ENCODE measurements at regions not wholly inside any gene's neighbourhood (a gene's known extent, or its start where the extent isn't known, plus 50 kb on each side); places are given as distances from the start of the nearest gene placed in this dataset.

DNA sequence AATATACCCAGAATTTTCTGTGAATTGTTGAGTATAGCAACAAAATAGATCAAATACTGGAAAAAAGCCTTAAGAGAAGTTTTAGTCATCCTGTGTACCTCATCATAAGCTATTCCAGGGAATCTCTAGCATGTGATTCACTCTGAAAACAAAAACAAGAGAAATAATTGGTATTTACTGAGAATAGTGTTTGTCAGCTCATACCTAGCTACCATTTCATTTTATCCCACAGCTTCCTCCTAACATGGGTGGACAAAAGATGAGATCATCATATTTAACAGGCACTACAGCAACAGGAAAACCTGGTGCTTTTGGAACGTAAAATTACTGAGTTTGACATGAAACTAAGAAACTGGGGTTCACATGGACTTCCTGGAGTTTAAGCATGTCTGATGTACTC, 753.5 kb upstream of the NECTIN3 start:
- no peaks in the 10 kb centered on the region for H3K9me3 Mint-ChIP-seq
- TF ChIP-seq, protein P1, sequence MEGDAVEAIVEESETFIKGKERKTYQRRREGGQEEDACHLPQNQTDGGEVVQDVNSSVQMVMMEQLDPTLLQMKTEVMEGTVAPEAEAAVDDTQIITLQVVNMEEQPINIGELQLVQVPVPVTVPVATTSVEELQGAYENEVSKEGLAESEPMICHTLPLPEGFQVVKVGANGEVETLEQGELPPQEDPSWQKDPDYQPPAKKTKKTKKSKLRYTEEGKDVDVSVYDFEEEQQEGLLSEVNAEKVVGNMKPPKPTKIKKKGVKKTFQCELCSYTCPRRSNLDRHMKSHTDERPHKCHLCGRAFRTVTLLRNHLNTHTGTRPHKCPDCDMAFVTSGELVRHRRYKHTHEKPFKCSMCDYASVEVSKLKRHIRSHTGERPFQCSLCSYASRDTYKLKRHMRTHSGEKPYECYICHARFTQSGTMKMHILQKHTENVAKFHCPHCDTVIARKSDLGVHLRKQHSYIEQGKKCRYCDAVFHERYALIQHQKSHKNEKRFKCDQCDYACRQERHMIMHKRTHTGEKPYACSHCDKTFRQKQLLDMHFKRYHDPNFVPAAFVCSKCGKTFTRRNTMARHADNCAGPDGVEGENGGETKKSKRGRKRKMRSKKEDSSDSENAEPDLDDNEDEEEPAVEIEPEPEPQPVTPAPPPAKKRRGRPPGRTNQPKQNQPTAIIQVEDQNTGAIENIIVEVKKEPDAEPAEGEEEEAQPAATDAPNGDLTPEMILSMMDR (conservative IDR thresholded peaks at IDR 0.05): no peak
- H4K8ac ChIP-seq (replicated peaks; ENCODE audit: insufficient read length, low read depth, low read length): no peak overlapping the region
- no peak for DNase-seq
- H3K56ac ChIP-seq (ENCODE audit: insufficient read length, low read depth, low read length): no peak overlapping the region
- H2AFZ ChIP-seq (ENCODE audit: low read length): no peak overlapping the region
- H3K27ac Mint-ChIP-seq: no peak overlapping the region
- no peak overlapping the region for H2BK20ac ChIP-seq (ENCODE audit: low read depth, low read length, poor library complexity, severe bottlenecking)
- no CpG with 5 or more reads among the region's 1 CpG for WGBS (ENCODE audit: extremely low coverage, insufficient read length, low lambda C conversion rate)
- no peak overlapping the region for H3K23ac ChIP-seq (ENCODE audit: insufficient read length, low read depth, low read length)
- no peaks in the 10 kb centered on the region for H3K27me3 ChIP-seq (ENCODE audit: insufficient read depth, low read length)
- no peaks in the 10 kb centered on the region for H3K36me3 Mint-ChIP-seq (ENCODE audit: insufficient read depth in 1 of 3, low read depth in 3 of 3)
- no peaks in the 10 kb centered on the region for H3K79me1 ChIP-seq (ENCODE audit: insufficient read depth, low read depth, low read length, poor library complexity, severe bottlenecking)
- H2BK5ac ChIP-seq (ENCODE audit: insufficient read length, low read length): no peak overlapping the region
- H3K4me2 ChIP-seq (ENCODE audit: insufficient read depth, insufficient read length, low read length): no peak overlapping the region
- H3K27me3 Mint-ChIP-seq (ENCODE audit: low read depth): no peaks in the 10 kb centered on the region
- H2BK15ac ChIP-seq (ENCODE audit: low read depth, low read length): no peak overlapping the region
- no peak overlapping the region for H3K9ac ChIP-seq (ENCODE audit: extremely low read depth, insufficient read length, low read length)
- H3K9me3 ChIP-seq (ENCODE audit: control insufficient read depth, low read depth, low read length): no peaks in the 10 kb centered on the region
- no peak overlapping the region for H3K4me3 Mint-ChIP-seq
- H4K5ac ChIP-seq (ENCODE audit: insufficient read length, low read depth, low read length): no peak overlapping the region
- no peak overlapping the region for H2BK12ac ChIP-seq (ENCODE audit: insufficient read length, low read depth, low read length)
- no peak overlapping the region for H3K18ac ChIP-seq (ENCODE audit: insufficient read length, low read depth, low read length)
- no peak overlapping the region for H4K91ac ChIP-seq (ENCODE audit: insufficient read length, low read depth, low read length)
- no peak overlapping the region for H3K4ac ChIP-seq (ENCODE audit: low read depth, low read length)
- H3K4me1 Mint-ChIP-seq: peaks cover 0 to 2% of the 10 kb centered on the region in 2 experiments; a peak in 1 of 4 replicates
- H3K79me2 ChIP-seq (ENCODE audit: insufficient read depth, low read length): no peaks in the 10 kb centered on the region
- no peak overlapping the region for H2BK120ac ChIP-seq (ENCODE audit: low read depth, low read length, poor library complexity, severe bottlenecking)
- no peak overlapping the region for H3K14ac ChIP-seq (ENCODE audit: insufficient read depth, low read length)
- H3K27ac ChIP-seq (ENCODE audit: insufficient read length, low read depth, low read length): no peak overlapping the region
- H4K20me1 ChIP-seq (ENCODE audit: control insufficient read depth, insufficient read depth, insufficient read length): no peaks in the 10 kb centered on the region
- H3K23me2 ChIP-seq (ENCODE audit: insufficient read length, low read depth, low read length, poor library complexity, severe bottlenecking): no peaks in the 10 kb centered on the region
- H2AK5ac ChIP-seq (ENCODE audit: insufficient read length, low read length): no peak overlapping the region
- no peaks in the 10 kb centered on the region for H3K4me1 ChIP-seq (ENCODE audit: insufficient read depth, low read length)
- no peak overlapping the region for H3T11ph ChIP-seq (ENCODE audit: low read length)

Data from H9 (cell line).